DOHH2 (cell line): ENCODE measurements at regions not wholly inside any gene's neighbourhood (a gene's known extent, or its start where the extent isn't known, plus 50 kb on each side); places are given as distances from the start of the nearest gene placed in this dataset.
"Not testable (repeated sequence)": the region's sequence is repeated elsewhere in the genome, so short reads cannot be mapped to it uniquely, and the experiment has no call there.

Experiments
- H3F3A ChIP-seq: fragments of 200-600 bp; sonication (generic), shearing (Covaris generic); 2 replicates; pipeline ENCODE4 v1.6.0; 2016; ENCODE audit warnings: antibody characterized with exemption, mild to moderate bottlenecking; ENCODE audit not compliant: control insufficient read depth, insufficient read depth
- H3K27ac ChIP-seq: fragments of 200-600 bp; sonication (generic); 2 replicates; pipeline ENCODE4 v1.5.1; 2014; ENCODE audit warnings: low read depth, mild to moderate bottlenecking, low read length, moderate library complexity
- H3K27me3 ChIP-seq: fragments of 200-600 bp; sonication (generic); 2 replicates; pipeline ENCODE4 v1.6.1; 2014; ENCODE audit warnings: mild to moderate bottlenecking, low read length, mixed read lengths; ENCODE audit not compliant: control insufficient read depth
- H3K36me3 ChIP-seq: fragments of 200-600 bp; sonication (generic); 2 replicates; pipeline ENCODE4 v1.6.1; 2014; ENCODE audit warnings: mild to moderate bottlenecking, low read length, moderate library complexity, mixed read lengths; ENCODE audit not compliant: control insufficient read depth
- H3K4me1 ChIP-seq: fragments of 200-600 bp; sonication (generic); 2 replicates; pipeline ENCODE4 v1.6.1; 2014; ENCODE audit warnings: mild to moderate bottlenecking, low read length, mixed read lengths; ENCODE audit not compliant: control insufficient read depth
- H3K4me2 ChIP-seq: fragments of 200-600 bp; sonication (generic); 2 replicates; pipeline ENCODE4 v1.6.0; 2014; ENCODE audit warnings: mild to moderate bottlenecking, low read length, moderate library complexity
- H3K4me3 ChIP-seq: fragments of 200-600 bp; sonication (generic); 2 replicates; pipeline ENCODE4 v1.5.1; 2014; ENCODE audit warnings: mild to moderate bottlenecking, low read length, mixed read lengths
- H3K79me2 ChIP-seq: fragments of 200-600 bp; sonication (generic); 2 replicates; pipeline ENCODE4 v1.6.1; 2014; ENCODE audit warnings: mild to moderate bottlenecking, low read length, mixed read lengths; ENCODE audit not compliant: control insufficient read depth
- H3K9me2 ChIP-seq: fragments of 200-600 bp; sonication (generic); replicated peaks from 2 replicates; pipeline ENCODE4 v1.6.1; 2014; ENCODE audit warnings: mild to moderate bottlenecking, low read length, mixed read lengths; ENCODE audit not compliant: control insufficient read depth
- H3K9me3 ChIP-seq: fragments of 200-600 bp; sonication (generic); 2 replicates; pipeline ENCODE4 v1.6.1; 2014; ENCODE audit warnings: antibody characterized with exemption, low read length, mixed read lengths; ENCODE audit not compliant: control insufficient read depth, insufficient read depth
- H4K20me1 ChIP-seq: fragments of 200-600 bp; sonication (generic); 2 replicates; pipeline ENCODE4 v1.6.0; 2014; ENCODE audit warnings: low read depth, mild to moderate bottlenecking, antibody characterized with exemption, low read length, moderate library complexity; ENCODE audit not compliant: control insufficient read depth, insufficient read depth
- CTCF ChIP-seq: fragments of 200-600 bp; sonication (generic); IDR thresholded peaks from one replicate; pipeline ENCODE4 v1.5.1; 2014; ENCODE audit warnings: antibody characterized with exemption, mild to moderate bottlenecking, low read depth, low read length; ENCODE audit not compliant: poor library complexity, severe bottlenecking
- EZH2phosphoT487 ChIP-seq: fragments of 200-600 bp; sonication (generic); IDR thresholded peaks from 2 replicates; pipeline ENCODE4 v1.6.1; 2017; ENCODE audit warnings: borderline replicate concordance, mild to moderate bottlenecking, antibody characterized with exemption, low read length, moderate library complexity, mixed read lengths

- Histone ChIP-seq H3K27ac (no peak overlapping the region), H3K36me3 (no peaks in the 10 kb centered on the region), H3K9me3 (peaks cover 3% of the 10 kb centered on the region; the same call in 1 of the 2 replicates), H3F3A (no peaks in the 10 kb centered on the region), H3K27me3 (peaks cover 5% of the 10 kb centered on the region; the same call in 1 of the 2 replicates), H3K4me2 (no peak overlapping the region), H3K79me2 (no peaks in the 10 kb centered on the region), H3K4me3 (no peak overlapping the region), H3K4me1 (no peaks in the 10 kb centered on the region), H3K9me2 (no peaks in the 10 kb centered on the region), H4K20me1 (no peaks in the 10 kb centered on the region)
- no peak for TF ChIP-seq CTCF
- no peak for TF ChIP-seq EZH2phosphoT487
Measured at GRCh38 chr1:113307771-113308445, 82.4 kb upstream of the MAGI3 start.

GRCh38 chr1:113312651-113313050, 77.7 kb upstream of the MAGI3 start:
- H3K27ac ChIP-seq, H3K36me3 ChIP-seq: not testable (repeated sequence)

GRCh38 chr1:113314600-113314999, 75.7 kb upstream of the MAGI3 start:
- Histone ChIP-seq H3K27me3 (no peaks in the 10 kb centered on the region), H3K4me2 (no peak overlapping the region), H3K79me2 (no peaks in the 10 kb centered on the region), H3K4me1 (no peaks in the 10 kb centered on the region), H4K20me1 (no peaks in the 10 kb centered on the region), H3K9me3 (peaks cover 3% of the 10 kb centered on the region; the same call in 1 of the 2 replicates), H3K36me3 (no peaks in the 10 kb centered on the region), H3K4me3 (no peak overlapping the region), H3K9me2 (no peaks in the 10 kb centered on the region), H3F3A (no peaks in the 10 kb centered on the region), H3K27ac (no peak overlapping the region)
- no peak for TF ChIP-seq EZH2phosphoT487
- no peak for TF ChIP-seq CTCF

More at GRCh38 chr1:113312651-113313050, 77.7 kb upstream of the MAGI3 start:
- not testable (repeated sequence) for H3K9me3 ChIP-seq, H3K9me2 ChIP-seq, H4K20me1 ChIP-seq, H3K4me1 ChIP-seq, H3F3A ChIP-seq, H3K4me2 ChIP-seq, H3K79me2 ChIP-seq, H3K27me3 ChIP-seq, H3K4me3 ChIP-seq

GRCh38 chr1:113320272-113320671, 70.0 kb upstream of the MAGI3 start:
- no peak overlapping the region for H3K4me2 ChIP-seq
- no peaks in the 10 kb centered on the region for H3K36me3 ChIP-seq
- no peaks in the 10 kb centered on the region for H3K27me3 ChIP-seq
- no peaks in the 10 kb centered on the region for H4K20me1 ChIP-seq
- no peaks in the 10 kb centered on the region for H3K79me2 ChIP-seq
- TF ChIP-seq EZH2phosphoT487 (no peak), CTCF (no peak)
- no peak overlapping the region for H3K4me3 ChIP-seq
- H3K4me1 ChIP-seq: no peaks in the 10 kb centered on the region
- H3F3A ChIP-seq: no peaks in the 10 kb centered on the region
- H3K9me3 ChIP-seq: no peaks in the 10 kb centered on the region
- no peaks in the 10 kb centered on the region for H3K9me2 ChIP-seq
- H3K27ac ChIP-seq: no peak overlapping the region
